ENCODE measurements at regions not wholly inside any gene's neighbourhood (a gene's known extent, or its start where the extent isn't known, plus 50 kb on each side); places are given as distances from the start of the nearest gene placed in this dataset.

GRCh38 chr5:164679461-164679860, 1174.0 kb downstream of the MAT2B start:
- TF ChIP-seq SMAD4 (CRISPR knock-in tag; IDR thresholded peaks at IDR 0.05) = no peak
- no peak for TF ChIP-seq ERG (CRISPR knock-in tag; IDR thresholded peaks at IDR 0.05)
- TF ChIP-seq, protein P1, sequence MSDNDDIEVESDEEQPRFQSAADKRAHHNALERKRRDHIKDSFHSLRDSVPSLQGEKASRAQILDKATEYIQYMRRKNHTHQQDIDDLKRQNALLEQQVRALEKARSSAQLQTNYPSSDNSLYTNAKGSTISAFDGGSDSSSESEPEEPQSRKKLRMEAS (CRISPR knock-in tag; IDR thresholded peaks at IDR 0.05) = no peak
- TF ChIP-seq ZNF317 (CRISPR knock-in tag; IDR thresholded peaks at IDR 0.05; ENCODE audit: borderline replicate concordance, low read depth) = no peak
